K562 (cell line): ENCODE measurements at regions not wholly inside any gene's neighbourhood (a gene's known extent, or its start where the extent isn't known, plus 50 kb on each side); places are given as distances from the start of the nearest gene placed in this dataset.

ENCODE experiments used
- ATAC-seq: fragments of 200-7000 bp; cut with Tn5 transposase; 3 replicates; pipeline ENCODE4 v1.9.1; 2020; ENCODE audit warnings: moderate library complexity
- BruUV-seq: library from RNA; stranded (reverse); fragments of 400-500 nt; replicated peaks from 2 replicates; lab custom pipeline; 2021; lab: Mats Ljungman, UMichigan
- CTCF ChIA-PET: fragments of 300-600 bp; formaldehyde crosslinking; extraction: SDS; loops from one replicate; lab custom pipeline; 2021; ENCODE audit warnings: low intra/inter-chr PET ratio; lab: Yijun Ruan, JAX
- POLR2A ChIA-PET: fragments of 300-600, 350-650 bp; sonication (Branson Sonifier 250); formaldehyde crosslinking; extraction: SDS; loops from one replicate; lab custom pipeline; 2021; ENCODE audit warnings: antibody characterized with exemption, inconsistent platforms; lab: Yijun Ruan, JAX
- DNase-seq, 4 experiments: peaks; one replicate each; pipeline versions ENCODE4 v3.0.0 to v3.0.0-alpha.2; 2011 to 2018; ENCODE audit warnings: low spot score in 3 of 4, mixed read lengths in 3 of 4; ENCODE audit errors: extremely low read depth in 1 of 4
- FAIRE-seq: peaks from 2 replicates; lab custom pipeline; 2011; peaks lifted over from hg19 to GRCh38; lab: Jason Lieb, UNC
- H2AFZ ChIP-seq: 2 replicates; pipeline ENCODE4 v1.6.0; 2011; ENCODE audit warnings: low read depth, low read length, control low read depth, inconsistent platforms
- H3K27ac ChIP-seq: fragments of 200-600 bp; 3 replicates; pipeline ENCODE4 v1.8.0; 2011; ENCODE audit warnings: low read depth, mild to moderate bottlenecking, control low read depth, inconsistent platforms, low read length, moderate library complexity, mixed read lengths; ENCODE audit errors: extremely low read depth
- H3K27me3 ChIP-seq, 2 experiments: fragments of 300-600 bp in 1 of 2; 2 replicates in 1 of 2; 3 replicates in 1 of 2; pipeline versions ENCODE4 v1.6.0 to v1.8.0; 2011; ENCODE audit warnings: inconsistent platforms in 2 of 2, low read length in 2 of 2, mild to moderate bottlenecking in 1 of 2, mixed read lengths in 1 of 2, moderate library complexity in 1 of 2; ENCODE audit not compliant: control insufficient read depth in 2 of 2, insufficient read depth in 2 of 2
- H3K36me3 ChIP-seq: fragments of 300-600 bp; 3 replicates; pipeline ENCODE4 v1.8.0; 2011; ENCODE audit warnings: mild to moderate bottlenecking, low read length, inconsistent platforms; ENCODE audit not compliant: control insufficient read depth, insufficient read depth
- H3K4me1 ChIP-seq, 2 experiments: fragments of 200-600 bp in 1 of 2; replicated peaks in 1 of 2; 2 replicates in 1 of 2; 3 replicates in 1 of 2; pipeline versions ENCODE4 v1.5.1 to v1.8.0; 2011; ENCODE audit warnings: inconsistent platforms in 2 of 2, low read length in 2 of 2, mild to moderate bottlenecking in 1 of 2, mixed read lengths in 1 of 2, moderate library complexity in 1 of 2; ENCODE audit not compliant: control insufficient read depth in 2 of 2, insufficient read depth in 2 of 2
- H3K4me2 ChIP-seq: 2 replicates; pipeline ENCODE4 v1.6.1; 2011; ENCODE audit warnings: low read length, control low read depth, inconsistent platforms, mixed read lengths; ENCODE audit not compliant: insufficient read depth
- H3K4me3 ChIP-seq: fragments of 200-600 bp; sonication (generic), shearing (Covaris generic); 2 replicates; pipeline ENCODE4 v1.5.1; 2016; ENCODE audit warnings: control low read depth, inconsistent platforms
- H3K79me2 ChIP-seq: fragments of 200-600 bp; 3 replicates; pipeline ENCODE4 v1.8.0; 2011; ENCODE audit warnings: low read length, inconsistent platforms; ENCODE audit not compliant: control insufficient read depth, insufficient read depth
- H3K9ac ChIP-seq, 2 experiments: 2 replicates each; pipeline versions ENCODE4 v1.6.0 to v1.6.1; 2011; ENCODE audit warnings: low read depth in 2 of 2, low read length in 2 of 2, control low read depth in 1 of 2, inconsistent platforms in 1 of 2, mild to moderate bottlenecking in 1 of 2, mixed read lengths in 1 of 2; ENCODE audit not compliant: insufficient read depth in 1 of 2
- H3K9me1 ChIP-seq: one replicate; pipeline ENCODE4 v1.6.0; 2011; ENCODE audit warnings: inconsistent platforms, mild to moderate bottlenecking, low read length, moderate library complexity; ENCODE audit not compliant: control insufficient read depth, insufficient read depth
- H3K9me3 ChIP-seq: replicated peaks from 2 replicates; pipeline ENCODE4 v1.5.1; 2011; ENCODE audit warnings: low read depth, low read length, inconsistent platforms; ENCODE audit not compliant: control insufficient read depth, insufficient read depth
- H4K20me1 ChIP-seq: replicated peaks from 2 replicates; pipeline ENCODE4 v1.6.1; 2011; ENCODE audit warnings: low read length, inconsistent platforms, mixed read lengths; ENCODE audit not compliant: control insufficient read depth, insufficient read depth
- ARHGAP35 ChIP-seq: fragments of 450-650 bp; IDR thresholded peaks from 2 replicates; pipeline ENCODE4 v1.6.1; 2018; ENCODE audit not compliant: partially characterized antibody
- DDX20 ChIP-seq: fragments of 450-650 bp; IDR thresholded peaks from 2 replicates; pipeline ENCODE4 v1.6.1; 2016; ENCODE audit warnings: missing genetic modification characterization, low read depth, mild to moderate bottlenecking, missing compliant biosample characterization, moderate library complexity
- HCFC1 ChIP-seq: IDR thresholded peaks from 2 replicates; pipeline ENCODE4 v1.6.1; 2012; ENCODE audit warnings: low read depth, low read length, improper control_type of control experiment
- MTA1 ChIP-seq: fragments of 450-650 bp; IDR thresholded peaks from 2 replicates; pipeline ENCODE4 v1.6.1; 2017; ENCODE audit warnings: borderline replicate concordance
- NCOA2 ChIP-seq, 2 experiments: fragments of 450-650 bp; IDR thresholded peaks; 2 replicates each; pipeline ENCODE4 v1.6.1; 2018; ENCODE audit warnings: mild to moderate bottlenecking in 2 of 2, moderate library complexity in 1 of 2; ENCODE audit not compliant: partially characterized antibody in 2 of 2
- NCOA6 ChIP-seq: fragments of 450-650 bp; IDR thresholded peaks from 2 replicates; pipeline ENCODE4 v1.6.1; 2017; ENCODE audit warnings: mild to moderate bottlenecking
- NR2C1 ChIP-seq, 2 experiments: fragments of 450-650 bp; IDR thresholded peaks; 2 replicates each; pipeline ENCODE4 v1.6.1; 2017; ENCODE audit warnings: mild to moderate bottlenecking in 2 of 2, antibody characterized with exemption in 1 of 2, inconsistent platforms in 1 of 2, missing compliant biosample characterization in 1 of 2, missing genetic modification characterization in 1 of 2
- NR2C2 ChIP-seq, 2 experiments: fragments of 200-800 bp in 1 of 2; sonication (Bioruptor generic) in 1 of 2; sonication (generic) in 1 of 2; formaldehyde crosslinking in 1 of 2; IDR thresholded peaks; 2 replicates each; pipeline versions ENCODE4 v1.6.1 to v1.8.0; 2016 to 2022; ENCODE audit warnings: mild to moderate bottlenecking in 1 of 2, missing compliant biosample characterization in 1 of 2, missing genetic modification characterization in 1 of 2, missing genetic modification reagents in 1 of 2
- RNF2 ChIP-seq: sonication (generic); IDR thresholded peaks from 2 replicates; pipeline ENCODE4 v1.6.1; 2016
- SIN3A ChIP-seq, 2 experiments: fragments of 150-350 bp in 1 of 2; IDR thresholded peaks; 2 replicates each; pipeline ENCODE4 v1.6.1; 2011 to 2016; ENCODE audit warnings: borderline replicate concordance in 2 of 2, low read depth in 2 of 2, low read length in 2 of 2, mild to moderate bottlenecking in 2 of 2, moderate library complexity in 2 of 2; ENCODE audit not compliant: control insufficient read depth in 1 of 2
- SMAD2 ChIP-seq: fragments of 150-350 bp; IDR thresholded peaks from 2 replicates; pipeline ENCODE4 v1.6.1; 2014; ENCODE audit warnings: low read depth, mild to moderate bottlenecking, low read length
- SREBF2 ChIP-seq: sonication (generic); formaldehyde crosslinking; IDR thresholded peaks from 2 replicates; pipeline ENCODE4 v1.4.0; 2020; ENCODE audit warnings: mild to moderate bottlenecking, missing genetic modification reagents
- TRIM24 ChIP-seq, 2 experiments: fragments of 450-650 bp; IDR thresholded peaks; 2 replicates each; pipeline ENCODE4 v1.6.1; 2016
- ZEB2 ChIP-seq: fragments of 450-650 bp; IDR thresholded peaks from 2 replicates; pipeline ENCODE4 v1.6.1; 2016
- ZNF12 ChIP-seq: sonication (generic); formaldehyde crosslinking; IDR thresholded peaks from 2 replicates; pipeline ENCODE4 v1.4.0; 2020; ENCODE audit warnings: mild to moderate bottlenecking, missing genetic modification reagents
- ZNF583 ChIP-seq: fragments of 250-450 bp; sonication (Bioruptor Pico); IDR thresholded peaks from 2 replicates; pipeline ENCODE4 v1.4.0; 2020
- ZNF76 ChIP-seq: fragments of 250-450 bp; sonication (Bioruptor Pico); IDR thresholded peaks from 2 replicates; pipeline ENCODE4 v1.4.0; 2020; ENCODE audit warnings: mild to moderate bottlenecking, moderate library complexity, borderline replicate concordance
- WGBS: fragments of 100-300 bp; shearing (Covaris generic); methylation state at CpG from one replicate; pipeline ENCODE4 v1.1.6; 2016; ENCODE audit warnings: low coverage, mixed read lengths; ENCODE audit not compliant: insufficient coverage; ENCODE audit errors: missing lambda C conversion rate; 5-methylcytosine and 5-hydroxymethylcytosine counted together
- in situ Hi-C: fragments of 300-500 bp; cut with MboI; formaldehyde crosslinking; loops from 4 replicates; pipeline ENCODE4 v1.15.0; 2018; ENCODE audit warnings: inconsistent platforms, mixed read lengths
- intact Hi-C: fragments of 100-400 bp; cut with micrococcal nuclease; formaldehyde crosslinking; loops from 2 replicates; pipeline ENCODE4 v1.14.2; 2022
- TF ChIP-seq, protein P1 (sequence below), 2 experiments: fragments of 450-650 bp in 1 of 2; sonication (generic) in 1 of 2; formaldehyde crosslinking in 1 of 2; IDR thresholded peaks in 1 of 2; conservative IDR thresholded peaks in 1 of 2; 2 replicates each; pipeline versions ENCODE4 v1.6.1 to v1.8.1; 2016 to 2023; ENCODE audit warnings: mild to moderate bottlenecking in 2 of 2, moderate library complexity in 2 of 2, inconsistent platforms in 1 of 2, missing genetic modification reagents in 1 of 2

DNA sequence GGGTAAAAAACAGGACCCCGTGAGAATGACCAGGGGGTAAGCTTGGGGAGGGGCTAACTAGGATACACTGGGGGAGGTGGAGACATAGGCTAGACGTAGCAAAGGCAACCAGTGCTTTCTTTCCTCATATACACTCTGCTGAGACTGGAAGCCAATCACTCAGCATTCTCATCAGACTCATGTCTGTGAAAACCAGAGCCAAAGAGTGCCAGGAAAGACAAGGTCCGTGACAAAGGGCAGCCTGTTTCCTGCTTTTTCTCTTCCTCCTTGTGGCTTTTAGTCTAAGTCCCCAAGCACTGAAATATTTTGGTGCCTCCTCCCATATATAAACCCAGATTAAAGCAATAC, 97.9 kb upstream of the NEDD9 start:
- H3K27me3 ChIP-seq, result peaks cover 0 to 17% of the 10 kb centered on the region in 2 experiments; a peak in 1 of 5 replicates
- intact Hi-C loops, result no loop called here
- no peaks in the 10 kb centered on the region for H3K4me1 ChIP-seq
- H3K4me2 ChIP-seq, result no peak overlapping the region
- no peak overlapping the region for H3K4me3 ChIP-seq
- H3K9me1 ChIP-seq, result no peaks in the 10 kb centered on the region
- FAIRE-seq (no peak), DNase-seq (no peak), ATAC-seq (no peak)
- H3K27ac ChIP-seq, result no peak overlapping the region
- in situ Hi-C loops, result no loop called here
- no peak for TF ChIP-seq ZNF12 (CRISPR knock-in tag)
- no peak for TF ChIP-seq DDX20 (tag)
- TF ChIP-seq HCFC1, result no peak
- TF ChIP-seq, protein P1, sequence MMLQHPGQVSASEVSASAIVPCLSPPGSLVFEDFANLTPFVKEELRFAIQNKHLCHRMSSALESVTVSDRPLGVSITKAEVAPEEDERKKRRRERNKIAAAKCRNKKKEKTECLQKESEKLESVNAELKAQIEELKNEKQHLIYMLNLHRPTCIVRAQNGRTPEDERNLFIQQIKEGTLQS (IDR thresholded peaks at IDR 0.05), result no peak
- TF ChIP-seq, protein P1 (CRISPR knock-in tag; conservative IDR thresholded peaks at IDR 0.05), result no peak
- TF ChIP-seq ZNF583, result no peak
- TF ChIP-seq ARHGAP35, result no peak
- no peak for TF ChIP-seq NCOA2 (IDR thresholded peaks at IDR 0.05; ENCODE audit: partially characterized antibody in 2 of 2)
- TF ChIP-seq NR2C1 (IDR thresholded peaks at IDR 0.05), result no peak
- no peak for TF ChIP-seq NR2C1 (tag; IDR thresholded peaks at IDR 0.05)
- TF ChIP-seq SREBF2 (CRISPR knock-in tag), result no peak
- no peak for TF ChIP-seq SMAD2
- TF ChIP-seq RNF2, result no peak
- no peak for TF ChIP-seq MTA1
- no peak for TF ChIP-seq SIN3A (IDR thresholded peaks at IDR 0.05; ENCODE audit: borderline replicate concordance in 2 of 2, control insufficient read depth in 1 of 2, low read depth in 2 of 2, low read length in 2 of 2)
- TF ChIP-seq ZEB2, result no peak
- no peak for TF ChIP-seq NCOA6
- no peak for TF ChIP-seq ZNF76
- no peak for TF ChIP-seq TRIM24 (IDR thresholded peaks at IDR 0.05)
- no peak for TF ChIP-seq NR2C2 (CRISPR knock-in tag; IDR thresholded peaks at IDR 0.05)
- no peak for TF ChIP-seq NR2C2 (tag; IDR thresholded peaks at IDR 0.05)
- H3K9me3 ChIP-seq, result no peaks in the 10 kb centered on the region
- WGBS, result 0% methylated on average over 3 of the region's 3 CpGs
- CTCF ChIA-PET, result no interaction called here
- H4K20me1 ChIP-seq, result no peaks in the 10 kb centered on the region
- no peaks in the 10 kb centered on the region for H3K79me2 ChIP-seq
- no TSS peak for BruUV-seq
- H2AFZ ChIP-seq, result no peak overlapping the region
- POLR2A ChIA-PET, result interaction anchor here (0.6 to 0.7 kb wide), 3 partner anchors 13 to 290 kb away, joined by 3 read pairs; no protein-coding TSS in a partner anchor
- no peak overlapping the region for H3K9ac ChIP-seq
- no peaks in the 10 kb centered on the region for H3K36me3 ChIP-seq
